Activated naive CD4-positive, alpha-beta T cell treated with Interleukin-2 at 50 U/mL for 16 hours (primary cell): ENCODE measurements at regions not wholly inside any gene's neighbourhood (a gene's known extent, or its start where the extent isn't known, plus 50 kb on each side); places are given as distances from the start of the nearest gene placed in this dataset.

Source experiments
- DNase-seq: peaks from one replicate; pipeline ENCODE4 v3.0.0-alpha.2; 2020

DNA sequence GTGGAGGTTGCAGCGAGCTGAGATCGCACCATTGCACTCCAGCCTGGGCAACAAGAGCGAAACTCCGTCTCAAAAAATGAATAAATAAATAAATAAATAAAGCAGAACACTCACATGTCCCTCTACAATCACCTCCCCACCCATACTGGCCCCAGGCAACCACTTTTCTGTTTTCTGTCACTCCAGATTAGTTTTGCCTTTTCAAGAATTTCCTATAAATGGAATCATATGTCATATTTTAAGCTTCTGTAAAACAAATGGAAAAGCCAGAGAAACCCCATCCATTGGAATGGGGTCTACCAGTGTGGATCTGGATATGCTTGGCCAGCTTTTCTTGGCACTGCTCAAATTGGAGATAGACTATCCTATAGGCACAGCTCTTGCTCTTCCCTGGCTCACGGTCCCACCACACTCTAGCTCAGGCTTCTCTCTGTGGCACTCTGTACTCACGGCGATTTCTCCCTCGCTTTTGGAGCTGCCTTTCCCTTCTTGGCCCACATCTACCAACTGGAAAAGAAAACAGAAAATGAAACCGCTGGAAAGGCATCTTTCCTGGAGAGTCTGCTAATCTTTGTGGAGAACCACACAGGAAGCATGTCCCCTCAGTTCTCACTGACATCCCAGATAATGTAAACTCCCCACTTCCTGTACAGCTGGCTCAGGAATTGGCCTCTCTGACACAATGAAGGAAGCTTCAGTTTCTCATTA lies 210.1 kb downstream of the JCAD start:
- DNase-seq: no peak

GRCh38 chr10:29846881-29847280 lies 212.1 kb upstream of the SVIL start:
- no peak for DNase-seq

DNA sequence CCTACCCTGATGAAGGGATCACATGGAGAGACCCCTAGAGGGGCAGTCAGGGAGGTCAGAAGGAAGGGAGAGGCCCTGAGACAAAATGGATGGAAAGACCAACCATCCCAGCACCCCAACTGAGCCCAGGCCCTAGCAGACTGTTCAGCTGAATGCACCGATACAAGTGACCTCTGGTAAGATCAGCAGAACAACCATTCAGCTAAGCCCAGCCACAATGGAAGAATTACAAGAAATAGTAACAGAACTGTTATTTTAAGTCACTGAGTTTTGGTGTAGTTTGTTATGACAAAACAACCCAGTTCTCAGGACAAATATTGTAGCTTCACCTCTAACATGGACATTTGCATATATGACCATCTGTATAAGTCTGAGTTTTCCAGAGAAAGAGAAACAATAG lies 210.4 kb upstream of the SVIL start:
- no peak for DNase-seq

DNA sequence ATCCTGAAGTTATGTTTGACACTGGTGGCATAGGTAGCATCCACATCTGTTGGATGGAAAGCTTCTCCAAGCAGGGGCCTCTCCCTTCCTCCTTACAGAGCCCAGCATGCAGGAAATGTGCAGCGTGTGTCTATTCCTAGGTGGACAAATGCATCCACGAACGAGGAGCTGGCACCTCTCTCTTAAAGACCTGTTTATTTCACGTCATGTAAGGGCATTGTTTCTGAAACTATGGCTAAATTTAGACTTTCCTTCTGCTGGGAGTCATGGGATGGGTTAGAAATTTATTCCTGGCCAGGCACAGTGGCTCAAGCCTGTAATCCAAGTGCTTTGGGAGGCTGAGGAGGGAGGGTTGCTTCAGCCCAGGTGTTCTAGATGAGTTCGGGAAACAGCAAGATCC lies 208.4 kb upstream of the SVIL start:
- DNase-seq: no peak

GRCh38 chr10:29841724-29842649 lies 207.2 kb upstream of the SVIL start:
- no peak for DNase-seq

- DNase-seq: no peak
Measured at GRCh38 chr10:29840516-29841276, 205.9 kb upstream of the SVIL start.

DNA sequence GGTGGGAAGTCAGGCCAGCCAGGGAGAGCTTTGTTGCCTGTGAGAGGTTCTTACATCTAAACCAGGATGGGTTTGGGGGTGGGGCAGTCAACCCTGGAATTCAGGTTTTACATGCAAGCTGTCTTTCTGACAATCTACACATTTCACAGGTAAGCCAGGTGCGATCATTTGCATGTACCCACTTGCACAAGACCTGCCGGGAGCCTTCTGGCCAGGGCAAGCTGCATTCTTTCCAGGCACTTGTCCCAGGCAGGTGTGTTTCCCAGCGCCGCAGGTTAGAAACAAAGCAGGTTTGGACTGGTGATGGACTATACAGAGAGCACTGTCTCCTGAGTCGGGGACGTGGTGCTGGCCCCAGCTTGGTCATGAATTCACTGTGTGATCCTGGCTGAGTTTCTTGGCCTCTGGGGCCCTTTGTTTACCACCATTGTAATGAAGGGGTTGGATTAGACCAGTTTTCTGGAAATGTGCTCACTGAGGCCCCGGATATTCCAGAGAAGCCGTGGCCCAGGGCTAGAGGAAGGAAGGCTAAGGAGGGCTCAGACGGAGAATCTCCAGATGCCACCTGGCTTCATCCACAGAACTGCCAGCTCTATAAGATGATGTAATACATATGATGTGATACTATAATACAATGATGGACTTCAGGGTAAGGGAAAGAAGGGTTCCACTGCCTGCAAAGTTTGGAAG lies 205.2 kb upstream of the SVIL start:
- no peak for DNase-seq

GRCh38 chr10:29838539-29838938 lies 203.8 kb upstream of the SVIL start:
- DNase-seq: no peak

- DNase-seq: no peak
Measured at GRCh38 chr10:29837586-29837985, 202.8 kb upstream of the SVIL start.

DNA sequence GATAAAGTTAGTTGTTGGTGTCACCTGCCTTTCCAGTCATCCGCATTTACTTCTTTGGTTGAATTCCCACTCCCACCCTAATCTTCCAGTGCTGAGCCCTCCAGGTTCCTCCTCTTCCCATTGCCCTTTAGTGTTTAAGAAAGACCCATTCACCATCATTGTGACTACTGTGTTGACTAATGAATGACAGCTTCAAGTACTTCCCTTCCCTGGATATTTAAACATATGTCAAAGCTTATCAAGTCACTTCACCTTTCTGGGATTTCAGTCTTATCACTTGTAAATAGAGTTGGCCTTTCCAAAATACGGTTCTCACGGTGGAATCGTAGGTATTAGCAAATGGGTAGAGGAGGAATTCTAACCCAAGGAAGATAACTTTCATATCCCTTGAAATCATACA lies 201.6 kb upstream of the SVIL start:
- no peak for DNase-seq

- no peak for DNase-seq
Measured at GRCh38 chr10:29835055-29835454, 200.3 kb upstream of the SVIL start.

DNA sequence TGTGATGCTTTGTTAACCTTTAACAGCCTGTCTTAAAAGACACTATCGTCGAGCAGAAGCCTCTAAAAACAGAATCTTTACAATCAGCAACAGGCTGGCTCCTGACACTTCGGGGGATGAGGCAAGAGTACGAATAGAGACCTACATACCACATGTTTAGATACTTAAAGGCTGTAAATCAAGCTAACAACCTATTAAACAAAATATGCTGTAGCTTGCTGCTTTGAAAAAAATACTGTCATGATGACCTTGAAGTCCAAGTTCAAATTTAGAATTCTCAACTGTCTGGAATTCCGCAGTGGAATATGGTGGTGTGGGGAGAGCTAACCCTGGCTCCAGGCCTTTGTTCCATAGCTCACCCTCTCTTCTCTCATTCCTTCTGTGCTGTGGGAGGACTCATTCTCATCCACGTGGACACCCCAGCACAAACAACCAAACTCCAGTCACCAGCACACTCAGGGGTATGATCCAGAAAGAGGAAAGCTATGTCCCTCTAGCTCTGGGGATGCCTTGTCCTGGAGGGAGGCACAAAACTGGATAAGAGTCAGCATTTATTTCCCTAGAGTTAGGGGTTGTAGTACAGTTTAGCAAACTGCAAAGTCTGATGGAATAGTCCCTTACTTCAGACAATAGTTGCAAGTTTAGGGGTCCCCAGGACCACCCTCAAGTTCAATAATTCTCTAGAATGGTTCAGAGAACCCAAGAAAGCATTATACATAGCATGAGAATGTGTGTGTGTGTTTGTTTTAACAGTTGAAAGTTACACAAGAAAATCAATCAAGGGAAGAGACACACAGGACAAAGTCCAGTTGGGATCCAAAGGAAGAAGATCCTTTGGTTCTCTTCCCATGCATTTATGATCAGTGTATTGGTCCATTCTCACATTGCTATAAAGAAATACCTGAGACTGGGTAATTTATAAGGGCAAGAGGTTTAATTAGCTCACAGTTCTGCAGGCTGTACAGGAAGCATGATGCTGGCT lies 196.1 kb upstream of the SVIL start:
- no peak for DNase-seq

- no peak for DNase-seq
Measured at GRCh38 chr10:29829776-29830175, 195.0 kb upstream of the SVIL start.

GRCh38 chr10:29828956-29829355 lies 194.2 kb upstream of the SVIL start:
- no peak for DNase-seq

DNA sequence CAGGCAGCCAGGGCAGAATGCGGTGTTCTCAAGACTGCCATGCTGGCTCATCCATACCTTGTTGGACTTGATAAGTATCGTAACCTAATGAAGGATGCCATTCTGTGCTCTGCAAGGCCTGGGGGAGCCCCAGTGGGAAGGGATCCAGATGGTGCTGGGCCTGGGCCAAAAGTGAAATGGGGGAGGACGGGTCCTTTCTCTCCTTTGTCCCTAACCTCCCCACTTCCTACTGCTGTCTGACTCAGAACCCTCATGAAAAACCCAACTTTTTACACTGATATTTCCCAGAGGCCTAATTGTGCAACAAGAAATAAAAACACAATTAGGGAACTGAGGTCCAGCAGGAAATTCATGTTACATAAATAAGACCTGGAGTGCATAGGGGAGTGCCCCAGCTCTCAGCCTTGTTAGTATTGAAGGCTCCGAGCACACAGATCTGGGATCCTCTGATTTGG lies 193.7 kb upstream of the SVIL start:
- no peak for DNase-seq

GRCh38 chr10:29827512-29827911 lies 192.7 kb upstream of the SVIL start:
- no peak for DNase-seq

DNA sequence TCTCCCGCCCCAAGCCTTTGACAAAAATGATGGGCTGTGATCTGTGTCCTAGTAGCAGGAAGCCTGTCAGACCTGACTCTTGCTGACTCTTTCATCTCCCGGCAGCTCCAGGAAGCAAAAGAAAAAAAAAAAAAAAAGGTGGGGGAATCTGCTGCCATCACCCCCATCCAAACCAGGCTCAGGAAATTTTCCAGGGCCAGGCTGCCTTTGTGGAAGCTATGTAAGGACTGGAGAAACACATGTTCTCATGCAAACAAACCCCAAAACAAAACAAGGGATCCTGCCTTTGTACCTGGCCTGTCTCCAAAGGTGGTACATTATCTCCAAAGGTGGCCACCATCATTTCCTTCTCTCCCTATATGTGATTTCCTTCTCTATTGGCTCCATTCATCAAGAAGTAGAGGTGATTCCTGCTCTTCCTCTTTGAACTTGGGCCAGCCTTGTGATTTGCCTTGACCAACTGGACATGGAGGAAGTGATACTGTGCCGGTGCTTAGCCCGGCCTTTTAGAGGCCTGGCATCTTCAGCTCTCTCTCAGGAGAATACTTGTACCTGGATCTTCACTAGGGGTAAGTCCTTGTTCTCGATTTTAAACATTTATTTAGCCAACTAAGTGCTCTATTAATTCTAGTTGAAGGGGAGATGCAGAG lies 192.2 kb upstream of the SVIL start:
- no peak for DNase-seq

DNA sequence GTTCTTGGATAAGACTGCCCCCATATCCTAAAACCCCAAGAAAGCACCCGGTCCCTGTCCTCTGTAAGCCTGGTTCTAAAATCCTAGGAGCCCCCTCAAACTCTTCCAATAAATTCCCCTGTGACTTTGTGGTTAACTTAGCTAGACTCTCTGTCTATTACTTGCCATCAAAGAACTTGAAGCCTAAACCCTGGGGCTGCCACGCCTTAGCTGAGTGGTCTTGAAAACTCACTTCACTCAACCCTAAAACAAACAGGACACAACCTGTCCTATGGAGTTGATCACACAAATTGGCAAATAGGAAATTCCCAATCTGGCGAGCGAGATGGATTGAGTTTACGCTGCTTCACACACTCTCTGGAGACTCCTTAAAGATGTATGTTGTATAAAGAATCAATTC lies 191.4 kb upstream of the SVIL start:
- DNase-seq: no peak

- no peak for DNase-seq
Measured at GRCh38 chr10:29823553-29824080, 188.8 kb upstream of the SVIL start.

- no peak for DNase-seq
Measured at GRCh38 chr10:29820890-29821461, 186.2 kb upstream of the SVIL start.
